Ovary (tissue), 7 donors: ENCODE measurements at regions not wholly inside any gene's neighbourhood (a gene's known extent, or its start where the extent isn't known, plus 50 kb on each side); places are given as distances from the start of the nearest gene placed in this dataset.

Source experiments
- DNase-seq, 5 donors: peaks; one replicate each; pipeline ENCODE4 v3.0.0-alpha.2; 2019 to 2020
- H3K27ac ChIP-seq, 2 donors: fragments of 200-600 bp; one replicate each; pipeline versions ENCODE4 v1.5.1 to v1.8.0; 2019 to 2022
- H3K27me3 ChIP-seq: fragments of 200-600 bp; one replicate; pipeline ENCODE4 v1.8.0; 2022
- H3K36me3 ChIP-seq: fragments of 200-600 bp; sonication (generic); one replicate; pipeline ENCODE4 v1.5.1; 2019
- H3K4me1 ChIP-seq: one replicate; pipeline ENCODE4 v1.8.1; 2013; ENCODE audit warnings: mild to moderate bottlenecking, moderate library complexity; ENCODE audit not compliant: insufficient read depth
- H3K4me3 ChIP-seq: fragments of 200-600 bp; sonication (generic); one replicate; pipeline ENCODE4 v1.5.1; 2017
- H3K9me3 ChIP-seq, 2 donors: fragments of 200-600 bp in 1 of 2; sonication (generic) in 1 of 2; one replicate each; pipeline versions ENCODE4 v1.5.1 to v1.8.1; 2013 to 2019; ENCODE audit warnings: mild to moderate bottlenecking in 1 of 2, moderate library complexity in 1 of 2
- CTCF ChIP-seq, 3 donors: fragments of 450-650 bp in 2 of 3; fragments of 200-600 bp in 1 of 3; IDR thresholded peaks; one replicate each; pipeline versions ENCODE4 v1.5.1 to v1.8.0; 2016 to 2022; ENCODE audit warnings: antibody characterized with exemption in 3 of 3, mild to moderate bottlenecking in 1 of 3
- EP300 ChIP-seq: sonication (generic); formaldehyde crosslinking; IDR thresholded peaks from one replicate; pipeline ENCODE4 v1.6.1; 2017; ENCODE audit warnings: antibody characterized with exemption
- POLR2A ChIP-seq: fragments of 450-650 bp; IDR thresholded peaks from one replicate; pipeline ENCODE4 v1.6.1; 2017; ENCODE audit warnings: antibody characterized with exemption, mild to moderate bottlenecking, moderate library complexity
- WGBS, 3 donors: extraction: QIAGEN DNeasy Blood & Tissue Kit in 1 of 3; methylation state at CpG; one replicate each; pipeline versions ENCODE4 v1.1.5 to v1.1.7; 2013 to 2017; 5-methylcytosine and 5-hydroxymethylcytosine counted together
- intact Hi-C, 4 donors: fragments of 100-400 bp; cut with DNase I; formaldehyde crosslinking; loops; one replicate each; pipeline versions ENCODE4 v1.11.0 to v1.15.1; 2022 to 2023
- donor health status: DM: no; HTN: no; CAD: no; lungs with moderate emphysema.
- donor health status: DM: no; HTN: no; CAD: no.
- donor health status: Bipolar disorder and iron deficiency.
- donor health status: DM: no; HTN: no; CAD: no.
- donor health status: DM: yes; HTN: yes; CAD: no.

DNA sequence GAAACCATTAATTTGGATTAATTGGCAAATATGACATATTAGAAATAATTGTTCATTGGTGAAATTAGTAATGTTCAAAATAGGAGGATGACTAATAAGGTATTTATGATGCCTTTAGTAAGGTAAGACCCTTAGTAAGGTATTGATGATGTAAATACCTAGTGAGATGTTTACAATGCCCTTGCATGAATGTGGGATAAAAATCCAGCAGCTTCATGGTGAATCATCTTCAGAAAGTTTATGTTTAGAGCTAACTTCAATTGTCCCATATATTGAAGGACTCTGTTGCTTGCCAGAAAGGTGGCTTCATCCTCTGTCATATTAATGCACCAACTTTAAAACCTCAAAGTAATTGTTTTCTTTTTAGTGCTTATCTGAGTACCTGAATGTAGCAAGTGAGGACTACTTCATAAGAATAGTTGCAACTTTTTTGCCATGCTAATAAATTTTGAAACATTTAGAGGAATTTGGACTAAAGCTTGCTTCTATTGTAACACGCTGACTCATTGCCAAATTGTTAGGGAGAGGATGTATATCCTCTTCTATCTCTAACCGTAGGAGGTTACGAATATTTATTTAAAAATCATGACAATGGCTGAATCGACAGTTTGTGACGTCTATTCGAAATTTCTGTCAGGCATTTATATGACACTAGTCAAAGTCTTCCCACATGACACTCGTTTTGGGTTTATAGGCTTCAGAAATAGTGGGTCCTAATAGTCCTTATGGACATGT lies 174.1 kb upstream of the HS3ST1 start:
- Histone ChIP-seq H3K27ac (no peak overlapping the region), H3K9me3 (no peaks in the 10 kb centered on the region), H3K36me3 (no peaks in the 10 kb centered on the region), H3K4me3 (no peak overlapping the region), H3K27me3 (no peaks in the 10 kb centered on the region), H3K4me1 (no peaks in the 10 kb centered on the region)
- 57 to 71% (median 59%) methylated on average over 7 of the region's 7 CpGs for WGBS, 3 donors
- no peak for TF ChIP-seq EP300
- TF ChIP-seq CTCF (IDR thresholded peaks at IDR 0.05) = no peak
- no peak for TF ChIP-seq POLR2A
- intact Hi-C loops = no loop called here
- no peak for DNase-seq

GRCh38 chr4:11599064-11599463 lies 170.4 kb upstream of the HS3ST1 start:
- Histone ChIP-seq H3K4me3 (no peak overlapping the region), H3K36me3 (no peaks in the 10 kb centered on the region), H3K9me3 (no peaks in the 10 kb centered on the region), H3K27ac (no peak overlapping the region), H3K27me3 (no peaks in the 10 kb centered on the region), H3K4me1 (no peaks in the 10 kb centered on the region)
- TF ChIP-seq POLR2A (no peak), CTCF (IDR thresholded peaks at IDR 0.05) (no peak), EP300 (no peak)
- no peak for DNase-seq
- intact Hi-C loops = no loop called here
- WGBS, 3 donors = 0 to 92% (median 0%) methylated on average over 1 of the region's 1 CpG

GRCh38 chr4:11598591-11598990 lies 169.9 kb upstream of the HS3ST1 start:
- Histone ChIP-seq H3K9me3 (no peaks in the 10 kb centered on the region), H3K27ac (no peak overlapping the region), H3K4me3 (no peak overlapping the region), H3K27me3 (no peaks in the 10 kb centered on the region), H3K36me3 (no peaks in the 10 kb centered on the region), H3K4me1 (no peaks in the 10 kb centered on the region)
- 42 to 93% (median 71%) methylated on average over 4 of the region's 4 CpGs for WGBS, 3 donors
- intact Hi-C loops = no loop called here
- DNase-seq = no peak
- no peak for TF ChIP-seq CTCF (IDR thresholded peaks at IDR 0.05)
- TF ChIP-seq POLR2A = no peak
- TF ChIP-seq EP300 = no peak

DNA sequence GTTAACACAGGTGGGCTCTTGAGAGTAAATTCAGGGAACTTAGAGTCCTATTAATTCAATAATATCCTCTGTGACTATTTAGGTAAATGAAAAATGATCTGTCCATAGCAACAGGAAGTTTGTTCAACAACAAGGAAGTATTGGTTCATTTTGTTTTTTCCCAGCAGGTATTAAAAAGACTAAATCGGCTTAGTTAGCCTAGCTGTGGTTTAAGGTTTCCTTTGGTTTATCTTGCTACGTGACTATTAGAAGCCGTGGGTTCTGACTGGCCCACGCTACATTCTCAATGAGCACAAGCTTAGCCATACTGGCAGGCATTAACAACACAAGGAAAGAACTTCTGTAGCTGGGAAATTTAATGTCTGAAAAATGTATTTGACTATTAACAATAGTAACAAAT lies 168.8 kb upstream of the HS3ST1 start:
- intact Hi-C loops = no loop called here
- TF ChIP-seq EP300 (no peak), POLR2A (no peak), CTCF (IDR thresholded peaks at IDR 0.05) (no peak)
- DNase-seq = no peak
- Histone ChIP-seq H3K36me3 (no peaks in the 10 kb centered on the region), H3K27ac (no peak overlapping the region), H3K27me3 (no peaks in the 10 kb centered on the region), H3K4me1 (no peaks in the 10 kb centered on the region), H3K4me3 (no peak overlapping the region), H3K9me3 (no peaks in the 10 kb centered on the region)
- 82 to 86% (median 86%) methylated on average over 4 of the region's 4 CpGs for WGBS, 3 donors
